GM20000 (cell line): ENCODE measurements at regions not wholly inside any gene's neighbourhood (a gene's known extent, or its start where the extent isn't known, plus 50 kb on each side); places are given as distances from the start of the nearest gene placed in this dataset.

Source experiments
- DNase-seq: peaks from one replicate; pipeline ENCODE4 v3.0.0; 2012; ENCODE audit warnings: low spot score
- CTCF ChIP-seq: IDR thresholded peaks from 2 replicates; pipeline ENCODE4 v1.5.1; 2012; ENCODE audit warnings: mild to moderate bottlenecking, control low read depth; ENCODE audit errors: extremely low read depth, missing control alignments

DNA sequence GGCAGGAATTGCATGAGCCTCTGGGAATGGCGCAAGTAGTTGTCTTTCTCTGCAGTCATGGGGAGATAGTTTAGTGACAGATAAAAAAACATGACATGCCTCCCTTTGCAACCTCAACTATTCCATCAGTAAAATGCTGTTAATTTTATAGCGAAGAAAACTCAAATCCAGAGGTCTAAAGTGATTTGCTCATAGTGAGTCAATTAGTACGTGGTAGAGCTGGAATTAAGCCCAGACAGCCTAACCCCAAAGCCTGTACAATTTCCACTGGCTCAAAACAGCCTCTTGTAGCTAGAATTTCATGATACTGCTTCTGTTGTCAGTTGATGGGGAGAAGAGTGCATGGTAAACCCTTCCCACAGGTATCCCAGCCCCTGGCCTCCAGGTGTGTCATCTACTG is 81.3 kb upstream of the TRPC5 start:
- TF ChIP-seq CTCF: no peak
- no peak for DNase-seq

DNA sequence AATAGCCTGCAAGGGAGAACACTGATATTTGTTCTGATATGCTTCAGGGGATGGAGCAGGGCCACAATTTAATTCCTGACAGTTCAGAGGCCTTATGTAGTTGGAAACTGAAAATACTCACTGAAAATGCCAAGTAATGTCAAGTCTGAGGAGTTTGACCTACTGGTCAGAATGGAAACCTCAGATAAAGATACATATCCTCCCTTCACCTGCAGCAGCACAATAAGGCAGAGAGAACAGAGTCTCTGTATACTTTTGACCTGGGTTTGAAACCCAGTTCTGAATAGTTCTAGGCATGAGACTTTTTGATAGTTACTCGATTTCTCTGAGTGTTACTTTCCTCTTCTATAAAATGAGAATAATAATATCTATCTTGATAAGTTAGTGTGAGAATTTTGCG is 65.8 kb upstream of the TRPC5 start:
- TF ChIP-seq CTCF: no peak
- DNase-seq: no peak

- DNase-seq: peak; percentile 2
These were observed 64.6 kb upstream of the TRPC5 start for GRCh38 chrX:112147206-112147605.

DNA sequence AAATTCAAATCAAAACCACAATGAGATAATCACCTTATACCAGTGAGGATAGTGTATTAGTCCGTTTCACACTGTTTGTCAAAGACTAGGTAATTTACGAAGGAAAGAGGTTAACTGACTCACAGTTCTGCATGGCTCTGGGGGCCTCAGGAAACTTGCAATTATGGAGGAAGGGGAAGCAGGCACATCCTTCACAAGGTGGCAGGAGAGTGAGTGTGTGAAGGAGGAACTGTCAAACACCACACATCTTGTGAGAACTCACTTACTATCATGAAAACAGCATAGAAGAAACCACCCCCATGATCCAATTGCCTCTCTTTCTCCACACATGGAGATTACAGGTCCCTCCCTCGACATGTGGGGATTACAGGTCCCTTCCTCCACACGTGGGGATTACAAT is 54.7 kb upstream of the TRPC5 start:
- TF ChIP-seq CTCF: no peak

More at GRCh38 chrX:112147206-112147605, 64.6 kb upstream of the TRPC5 start:
- TF ChIP-seq CTCF: peak; percentile 42

More for the DNA sequence above, 54.7 kb upstream of the TRPC5 start:
- DNase-seq: no peak
